HT-29 (cell line): ENCODE measurements at regions not wholly inside any gene's neighbourhood (a gene's known extent, or its start where the extent isn't known, plus 50 kb on each side); places are given as distances from the start of the nearest gene placed in this dataset.

Experiments used
- DNase-seq: peaks from one replicate; pipeline ENCODE4 v3.0.0-alpha.2; 2015; ENCODE audit warnings: low spot score

DNA sequence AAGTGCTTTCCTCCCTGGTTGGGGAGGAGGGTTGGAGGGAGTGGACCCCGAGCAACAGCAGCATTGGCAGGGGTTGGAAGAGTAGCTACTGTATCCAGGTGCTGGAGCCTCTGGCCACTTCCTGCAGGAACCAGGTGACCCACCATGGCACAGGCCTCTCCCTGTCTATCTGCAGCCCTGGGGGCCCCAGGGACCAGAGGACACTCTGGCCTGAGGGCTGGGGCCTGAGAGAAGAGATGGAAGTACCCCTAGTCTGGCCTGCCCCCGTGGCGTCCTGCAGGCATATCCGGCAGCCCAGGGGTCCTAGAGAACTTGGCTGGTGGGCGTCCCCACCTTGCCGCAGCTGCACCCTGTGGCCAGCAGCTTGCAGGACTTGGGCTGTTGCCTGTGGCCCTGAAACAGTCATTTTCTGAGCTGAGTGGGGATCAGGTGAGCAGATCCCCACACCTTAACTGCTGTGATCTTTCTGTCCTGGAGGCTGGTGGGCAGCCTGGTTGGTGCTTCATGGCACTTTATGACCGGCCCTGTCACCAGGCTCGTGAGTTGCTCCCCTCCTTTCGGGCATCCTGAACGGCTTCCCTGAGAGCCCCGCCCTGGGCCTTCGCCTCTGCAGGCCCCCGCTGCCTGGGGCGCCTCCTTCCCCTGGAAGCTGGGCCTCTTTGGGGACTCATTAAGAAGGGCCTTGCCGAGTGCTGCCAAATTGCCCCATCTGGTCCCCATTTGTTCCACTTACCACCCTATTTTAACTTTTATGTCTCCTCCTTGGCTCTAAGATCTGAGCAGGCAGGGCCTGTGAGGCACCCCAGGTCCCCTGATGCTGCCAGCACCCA lies 298.6 kb downstream of the SEC14L1 start:
- no peak for DNase-seq

DNA sequence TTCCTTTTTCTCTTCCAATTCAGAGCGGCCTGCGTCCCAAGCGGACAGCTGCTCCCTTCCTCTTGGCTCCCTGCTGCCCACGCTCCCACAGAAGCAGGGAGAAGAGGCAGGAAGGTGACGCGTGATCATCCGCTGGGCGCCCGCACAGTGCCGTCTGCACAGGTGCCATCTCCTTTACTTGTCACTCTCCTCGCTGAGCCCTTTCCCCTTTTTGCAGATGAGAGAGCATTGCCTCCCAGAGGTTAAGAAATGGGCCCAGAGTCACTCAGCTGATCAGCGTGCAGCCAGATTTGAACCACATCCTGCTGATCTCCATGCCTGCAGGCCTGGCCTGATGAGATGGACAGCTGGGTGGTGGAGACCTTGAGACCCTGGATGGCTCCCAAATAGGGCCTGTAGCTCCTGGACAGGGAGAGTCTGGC lies 299.8 kb downstream of the SEC14L1 start:
- DNase-seq, result no peak

DNA sequence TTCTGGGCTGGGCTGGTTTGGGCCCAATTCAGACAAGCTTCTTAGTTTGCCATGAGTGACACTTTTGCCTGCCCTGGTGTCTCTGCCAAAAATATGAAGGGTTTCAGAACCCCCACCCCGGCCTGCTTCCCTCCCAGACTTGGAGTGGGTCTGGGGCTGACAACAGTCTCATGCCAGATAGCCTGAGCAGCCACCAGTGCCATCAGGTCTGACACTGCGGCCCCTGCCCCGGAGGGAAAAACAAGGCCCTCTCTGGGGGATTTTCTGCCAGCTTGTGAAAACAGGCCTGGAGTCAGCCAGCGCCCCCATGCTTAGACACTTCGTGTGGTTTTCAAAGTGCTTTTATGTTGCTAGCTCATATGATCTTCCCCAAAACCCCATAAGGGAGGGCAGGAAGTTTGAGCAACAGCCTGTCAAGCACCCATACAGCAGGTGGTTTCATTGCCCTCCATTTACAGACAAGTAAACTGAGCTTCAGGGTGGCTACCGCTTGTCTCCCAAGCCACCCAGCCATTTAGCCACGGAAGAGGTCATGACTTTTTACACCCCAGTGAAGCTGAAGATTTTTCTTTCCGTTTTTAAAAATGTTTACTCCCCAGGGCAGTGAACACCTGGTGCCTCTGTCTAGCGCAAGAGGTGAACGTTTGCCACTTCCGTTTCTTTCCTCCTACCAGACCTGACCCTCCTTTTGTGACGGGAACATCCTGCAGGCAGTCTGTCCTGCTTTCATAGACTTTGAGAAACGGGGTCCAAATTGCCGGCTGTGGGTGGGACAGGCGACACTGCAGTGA lies 300.6 kb downstream of the SEC14L1 start:
- DNase-seq, result no peak

DNA sequence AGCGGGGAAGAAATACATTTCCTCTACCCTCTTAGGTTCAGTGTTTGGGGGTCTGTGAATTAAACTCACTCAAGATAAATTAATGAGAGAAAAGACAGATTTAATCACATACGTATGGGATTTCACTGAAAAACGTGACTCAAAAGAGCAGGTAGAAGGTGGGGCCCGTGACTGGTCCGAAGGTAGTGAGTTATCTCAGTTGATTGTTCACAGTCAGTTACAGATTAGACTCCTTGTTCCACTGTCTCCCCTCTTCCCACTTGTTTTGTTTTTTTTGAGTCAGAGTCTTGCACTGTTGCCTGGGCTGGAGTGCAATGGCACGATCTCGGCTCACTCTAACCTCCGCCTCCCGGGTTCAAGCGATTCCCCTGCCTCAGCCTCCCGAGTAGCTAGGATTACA lies 301.2 kb downstream of the SEC14L1 start:
- no peak for DNase-seq

DNA sequence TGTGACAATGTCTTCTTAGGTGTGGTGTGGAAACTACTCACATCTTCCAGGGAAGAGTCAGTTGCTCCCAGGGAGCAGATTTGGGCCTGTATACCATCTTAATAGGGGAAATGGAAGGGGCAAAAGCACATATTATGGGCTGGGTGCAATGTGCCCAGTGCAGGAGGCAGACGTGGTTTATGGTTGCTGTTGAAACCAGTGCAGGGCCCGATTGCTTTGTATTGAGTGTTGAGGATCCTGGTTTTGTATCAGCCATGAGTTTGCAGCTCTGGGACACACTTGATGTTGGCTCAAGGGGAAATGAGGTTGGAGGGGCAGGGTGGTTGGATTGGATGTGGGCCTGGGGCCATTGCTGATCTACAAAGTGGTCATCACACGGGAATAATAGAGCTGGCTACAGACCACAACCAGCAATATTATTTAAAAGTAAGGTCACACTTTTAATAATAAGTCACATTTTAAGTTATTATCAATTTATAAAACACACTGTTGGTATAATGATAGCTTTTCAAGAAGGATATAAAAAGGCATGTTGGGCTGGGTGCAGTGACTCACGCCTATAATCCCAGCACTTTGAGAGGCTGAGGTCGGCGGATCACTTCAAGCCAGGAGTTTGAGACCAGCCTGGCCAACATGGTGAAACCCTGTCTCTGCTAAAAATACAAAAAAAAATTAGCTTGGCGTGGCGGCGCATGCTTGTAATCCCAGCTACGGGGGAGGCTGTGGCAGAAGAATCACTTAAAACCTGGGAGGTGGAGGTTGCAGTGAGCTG lies 302.4 kb downstream of the SEC14L1 start:
- DNase-seq, result no peak

DNA sequence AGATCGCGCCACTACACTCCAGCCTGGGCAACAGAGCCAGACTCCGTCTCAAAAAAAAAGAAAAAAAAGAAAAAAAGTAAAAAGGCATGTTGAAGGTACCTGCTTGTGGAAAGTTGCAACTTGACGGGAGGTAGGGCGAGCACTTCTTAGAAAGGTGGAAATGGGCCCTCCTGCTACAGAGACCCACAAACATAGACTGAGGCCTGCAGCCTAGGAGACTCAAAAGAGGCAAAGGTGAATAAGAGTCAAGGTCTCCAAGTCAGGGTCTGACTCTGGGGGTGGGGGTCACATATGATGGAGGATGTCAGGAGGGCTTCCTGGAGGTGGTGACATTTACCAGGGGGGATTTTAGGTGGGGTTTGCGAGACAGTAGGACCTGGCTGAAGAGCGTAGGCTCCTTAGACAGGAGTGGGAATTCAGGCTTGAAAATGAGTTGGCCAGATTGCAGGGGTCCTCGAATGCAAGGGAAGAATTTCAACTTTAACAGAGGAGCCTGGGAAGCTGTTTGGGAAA lies 303.0 kb downstream of the SEC14L1 start:
- DNase-seq, result no peak

DNA sequence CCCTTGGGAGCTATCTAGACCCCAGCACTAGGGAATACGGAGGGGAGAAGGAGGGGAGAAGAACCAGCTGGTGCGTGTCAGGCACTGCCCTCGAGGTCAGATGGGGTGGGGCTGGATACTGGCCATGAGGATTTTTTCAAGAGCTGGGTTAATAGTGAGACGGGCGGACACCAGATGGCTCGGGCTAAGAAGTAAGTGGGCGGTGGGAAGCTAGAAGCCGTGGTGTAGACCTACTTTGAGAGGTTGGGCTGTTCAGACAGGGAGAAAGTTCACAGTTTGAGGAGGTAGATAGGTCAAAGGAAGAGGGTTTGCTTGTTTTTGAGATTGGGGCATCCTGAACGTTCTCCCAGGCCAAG lies 303.8 kb downstream of the SEC14L1 start:
- no peak for DNase-seq

DNA sequence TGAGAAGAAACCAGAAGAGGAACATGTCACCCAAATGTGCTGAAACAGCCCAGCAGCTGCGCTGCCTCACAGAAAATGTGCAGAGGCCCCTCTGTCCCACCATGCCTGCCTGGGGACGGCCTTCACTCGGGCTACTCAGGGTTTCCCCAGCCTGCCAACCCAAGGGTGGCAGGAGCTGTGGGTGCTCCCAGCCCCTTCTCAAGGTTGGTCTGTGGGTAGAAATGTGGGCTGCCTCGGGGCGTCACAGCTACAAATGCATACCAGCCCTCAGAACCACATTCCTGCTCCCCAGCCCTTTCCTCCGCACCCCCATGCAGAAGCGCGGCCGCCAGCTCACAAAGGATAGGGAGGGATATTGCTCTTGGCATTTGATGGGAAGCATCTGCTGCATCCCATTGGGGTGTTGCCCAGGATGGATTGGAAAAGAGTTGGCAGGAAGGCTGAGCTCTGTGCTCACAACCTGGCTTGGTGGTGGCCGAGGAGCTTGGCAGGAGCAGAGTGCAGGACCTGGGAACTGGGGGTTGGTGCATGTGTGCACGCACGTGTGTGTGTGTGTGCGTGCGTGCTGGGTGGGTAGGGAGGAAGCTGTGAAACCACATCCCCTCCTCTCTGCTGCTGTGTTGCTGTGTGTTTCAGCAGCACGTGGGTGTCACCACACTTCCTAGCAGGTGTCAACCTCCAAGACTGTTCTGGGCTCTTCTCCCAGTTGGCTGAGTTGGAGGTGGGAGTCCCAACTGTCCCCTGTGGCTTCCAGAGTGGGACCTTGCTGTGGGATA lies 304.4 kb downstream of the SEC14L1 start:
- peak; percentile 24 for DNase-seq

DNA sequence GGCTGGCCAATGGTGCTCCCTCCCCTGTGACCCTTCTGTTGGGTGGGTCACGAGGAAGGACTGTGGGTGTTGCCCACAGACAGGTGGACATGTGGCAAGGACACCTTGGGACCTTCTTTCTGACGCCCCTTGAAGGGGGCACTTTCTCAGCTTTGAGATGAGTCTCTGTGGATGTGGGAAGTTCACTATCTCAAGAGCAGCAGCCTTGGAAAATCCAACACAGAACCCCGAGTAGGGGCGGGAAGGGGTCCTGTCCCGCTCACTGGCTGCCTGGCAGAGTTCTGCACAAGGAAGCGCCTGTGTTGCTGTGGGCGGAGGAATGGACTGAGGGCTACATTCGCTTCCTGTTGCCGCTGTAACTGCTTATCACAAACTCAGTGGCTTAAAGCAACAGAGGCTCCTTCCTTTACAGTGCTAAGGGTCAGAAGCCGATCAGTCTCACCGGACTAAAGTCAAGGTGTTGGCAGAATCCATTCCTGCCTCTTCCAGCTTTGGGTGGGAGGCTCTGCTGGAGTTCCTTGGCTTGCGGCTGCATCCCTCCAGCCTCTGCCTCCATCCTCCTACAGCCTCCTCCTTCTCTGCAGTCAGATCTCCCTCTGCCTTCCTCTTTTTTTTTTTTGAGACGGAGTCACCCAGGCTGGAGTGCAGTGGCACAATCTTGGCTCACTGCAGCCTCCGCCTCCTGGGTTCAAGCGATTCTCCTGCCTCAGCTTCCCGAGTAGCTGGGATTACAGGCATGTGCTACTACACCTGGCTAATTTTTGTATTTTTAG lies 305.2 kb downstream of the SEC14L1 start:
- DNase-seq, result peak; percentile 56

DNA sequence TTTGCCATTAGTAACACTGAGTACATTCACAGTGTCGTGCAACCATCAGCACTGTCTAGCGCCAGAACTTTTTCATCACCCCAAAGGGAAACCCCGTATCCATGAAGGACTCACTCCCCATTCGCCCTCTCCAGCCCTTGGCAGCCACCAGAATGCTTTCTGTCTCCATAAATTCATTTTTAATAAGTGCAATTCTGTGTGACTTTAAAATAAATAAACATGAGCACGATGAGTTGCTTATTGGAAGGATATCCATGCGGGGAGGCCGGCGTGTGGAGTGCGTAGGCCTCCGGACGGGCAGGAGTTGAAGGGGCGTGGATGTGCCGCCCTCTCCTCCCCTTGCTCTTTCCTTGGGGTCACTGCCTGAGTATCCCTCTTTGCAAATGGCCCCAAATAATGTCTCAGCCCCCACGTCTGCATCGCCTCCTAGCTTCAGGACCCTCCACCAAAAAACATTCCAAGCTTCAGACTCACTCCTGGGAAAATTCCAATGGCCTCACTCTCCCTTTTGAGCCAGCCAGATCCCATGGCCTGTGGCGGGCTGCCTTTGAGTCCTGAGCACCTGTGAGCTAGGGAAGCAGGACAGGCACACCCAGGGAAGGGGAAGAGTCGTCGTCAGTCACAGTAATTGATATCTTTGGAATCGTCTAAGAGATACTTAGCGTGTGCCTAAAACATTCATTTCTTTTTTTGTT lies 306.3 kb downstream of the SEC14L1 start:
- DNase-seq, result no peak

DNA sequence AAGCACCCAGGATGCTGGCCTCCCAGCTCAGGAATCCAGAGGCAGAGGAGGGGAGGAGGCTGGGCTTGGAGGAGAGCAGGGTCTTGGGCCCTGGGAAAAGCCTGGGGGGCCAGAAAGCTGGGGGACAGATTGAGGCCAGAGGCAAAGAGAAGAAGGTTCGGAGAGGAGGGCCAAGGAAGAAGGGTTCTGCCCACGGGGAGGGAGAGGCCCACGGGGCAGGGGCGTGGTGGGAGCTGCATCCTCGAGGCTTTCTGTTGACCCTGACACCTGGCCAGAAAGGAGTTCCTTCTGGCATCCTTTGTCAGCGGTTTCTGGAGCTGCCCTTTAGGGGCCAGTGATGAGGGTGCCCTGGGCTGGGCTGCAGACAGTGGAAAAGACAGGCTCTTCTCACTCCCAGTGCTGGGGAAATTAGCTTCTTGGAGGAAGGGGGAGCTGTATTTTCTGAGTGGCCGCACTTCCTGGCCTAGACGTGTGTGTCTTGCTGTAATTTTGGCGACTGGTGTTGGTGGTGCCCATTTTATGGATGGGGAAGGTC lies 308.7 kb downstream of the SEC14L1 start:
- DNase-seq, result no peak

DNA sequence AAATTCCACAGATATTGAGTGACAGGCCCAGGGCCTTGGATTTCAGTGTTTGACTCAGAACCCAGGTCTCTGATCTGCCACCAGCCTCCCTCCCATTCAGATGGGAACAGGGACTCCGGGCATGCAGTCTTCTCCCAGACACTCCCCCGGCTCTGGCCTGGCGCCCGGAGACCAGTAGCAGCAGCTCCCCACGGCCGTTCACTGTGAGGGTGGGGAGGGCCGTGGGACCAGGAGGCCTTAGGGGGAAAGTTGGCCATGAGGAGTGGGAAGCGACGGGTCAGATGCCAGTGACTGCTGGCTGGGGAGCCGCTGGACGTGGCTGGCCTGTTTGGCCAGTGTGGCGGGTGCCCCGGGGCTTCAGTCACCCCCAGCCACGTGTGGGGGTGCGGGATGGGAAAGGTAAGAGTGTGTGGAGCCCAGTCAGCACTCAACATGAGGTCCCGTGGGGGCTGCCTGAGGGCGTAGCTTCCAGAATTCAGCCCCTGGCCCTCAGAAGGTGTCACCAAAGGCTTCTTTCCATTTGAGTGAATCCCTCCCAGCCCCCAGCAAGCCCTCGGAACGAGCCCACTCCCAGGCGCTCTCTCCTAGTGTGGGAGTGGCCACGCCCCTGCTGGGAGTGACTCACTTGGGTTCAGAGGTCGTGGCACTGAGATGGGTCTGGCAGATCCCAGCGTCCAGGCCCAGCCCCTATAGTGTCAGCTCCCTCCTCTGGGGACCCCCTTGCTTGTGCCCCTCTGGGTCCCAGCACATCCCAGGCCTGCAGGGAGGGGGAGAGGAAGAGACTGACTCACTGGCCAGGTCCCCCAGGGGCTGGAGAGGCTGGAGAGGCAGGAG lies 309.4 kb downstream of the SEC14L1 start:
- peak; percentile 63 for DNase-seq

DNA sequence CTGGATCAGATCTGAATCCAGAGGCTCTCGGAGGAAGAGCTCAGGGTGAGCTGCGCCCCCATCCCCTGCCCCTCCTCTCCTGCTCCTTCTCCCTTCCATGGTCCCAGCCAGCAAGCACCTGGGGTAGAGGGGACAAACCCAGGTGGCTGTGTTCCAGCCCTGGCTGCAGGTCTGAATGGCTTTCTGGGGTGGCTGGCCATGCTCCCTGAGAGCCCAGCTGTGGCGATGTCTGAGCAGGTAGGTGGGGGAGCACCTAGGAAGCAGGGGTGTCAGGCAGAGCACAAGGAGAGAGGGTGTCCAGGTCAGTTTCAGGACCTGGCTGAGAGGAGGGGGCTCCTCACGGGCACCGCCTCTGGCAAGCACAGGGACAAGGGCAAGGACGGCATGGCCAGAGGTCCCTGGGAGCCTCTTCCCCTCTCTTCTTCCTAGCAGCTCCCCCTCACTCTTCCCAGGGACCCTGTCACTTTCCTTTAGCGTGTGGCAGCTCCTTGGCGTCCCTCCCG lies 310.0 kb downstream of the SEC14L1 start:
- peak; percentile 40 for DNase-seq

DNA sequence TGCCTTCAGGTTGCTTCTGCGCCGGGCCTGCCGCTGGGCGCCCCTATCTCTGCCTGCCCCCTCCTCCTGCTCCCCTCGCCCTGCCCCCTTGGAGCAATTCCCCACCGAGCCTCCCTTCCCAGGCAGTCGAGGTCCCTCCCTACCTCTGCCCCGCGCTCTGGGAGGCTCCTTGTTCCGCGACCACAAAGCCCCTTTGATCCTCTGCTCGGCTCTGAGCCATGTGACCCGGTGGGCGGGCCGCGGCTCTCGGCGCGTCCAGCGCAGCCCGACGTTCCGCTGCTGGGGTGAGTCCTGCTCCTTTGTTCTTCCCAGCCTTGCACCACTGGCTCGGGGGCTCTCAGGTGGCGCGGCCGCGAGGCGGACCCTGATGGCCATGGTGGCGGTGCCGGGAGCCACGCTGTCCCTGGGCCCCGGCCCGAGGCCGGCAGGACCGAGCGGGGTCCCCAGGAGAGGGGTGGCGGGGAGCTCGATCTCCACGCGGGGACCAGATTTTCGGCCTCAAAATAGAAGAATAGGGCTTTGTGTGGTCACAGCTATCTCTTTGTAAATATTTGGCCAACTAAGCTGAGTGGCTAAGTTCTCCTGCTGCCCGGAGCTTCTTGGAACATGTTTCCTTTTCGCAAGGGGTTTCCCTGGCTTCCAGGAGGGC lies 310.6 kb downstream of the SEC14L1 start:
- DNase-seq, result peak; percentile 79

DNA sequence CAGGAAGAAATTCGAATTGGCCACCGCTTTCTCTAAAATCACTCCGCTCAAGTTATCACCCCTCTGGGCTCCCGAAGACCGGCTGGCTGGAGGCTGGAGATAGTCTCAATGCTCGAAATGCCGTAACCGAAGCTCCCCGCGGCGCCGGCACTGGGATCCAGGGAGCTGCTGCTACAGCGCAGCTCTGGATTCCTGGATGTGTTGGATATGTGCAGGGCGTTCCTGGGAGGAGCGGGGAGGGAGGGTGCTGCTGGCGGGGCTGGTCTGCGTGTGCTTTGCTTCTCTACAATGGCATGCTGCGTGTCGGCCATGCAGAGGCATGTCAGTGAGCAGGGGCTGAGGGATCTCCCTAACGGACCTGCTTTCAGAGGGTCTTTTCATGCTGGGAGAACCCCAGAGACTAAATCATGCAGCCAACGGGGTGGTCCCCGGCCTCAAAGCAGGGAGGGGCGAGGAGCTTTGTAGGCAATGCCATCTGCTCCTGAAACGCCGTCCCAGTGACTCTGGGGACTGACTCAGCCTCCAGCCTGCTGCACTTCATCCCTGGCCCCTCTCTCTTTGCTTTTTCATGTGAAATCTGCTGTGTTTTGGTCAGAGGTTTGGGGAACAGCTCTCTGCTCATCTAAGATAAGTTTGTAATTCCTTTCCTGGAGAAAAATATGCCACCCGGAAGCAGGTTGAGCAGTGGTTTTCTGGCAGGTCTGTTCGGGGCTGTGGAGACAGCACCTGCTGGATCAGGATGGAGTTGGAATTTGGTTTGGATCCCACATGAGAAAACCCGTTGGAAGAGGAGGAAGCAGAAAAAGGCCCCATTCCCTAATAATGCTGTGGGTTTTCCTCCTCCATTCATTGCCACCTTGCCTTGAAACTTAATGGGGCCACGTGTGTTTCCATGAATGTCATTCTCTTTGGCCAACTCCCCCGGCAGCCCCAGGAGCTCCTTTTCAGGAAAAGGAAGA lies 311.4 kb downstream of the SEC14L1 start:
- peak; percentile 77 for DNase-seq

DNA sequence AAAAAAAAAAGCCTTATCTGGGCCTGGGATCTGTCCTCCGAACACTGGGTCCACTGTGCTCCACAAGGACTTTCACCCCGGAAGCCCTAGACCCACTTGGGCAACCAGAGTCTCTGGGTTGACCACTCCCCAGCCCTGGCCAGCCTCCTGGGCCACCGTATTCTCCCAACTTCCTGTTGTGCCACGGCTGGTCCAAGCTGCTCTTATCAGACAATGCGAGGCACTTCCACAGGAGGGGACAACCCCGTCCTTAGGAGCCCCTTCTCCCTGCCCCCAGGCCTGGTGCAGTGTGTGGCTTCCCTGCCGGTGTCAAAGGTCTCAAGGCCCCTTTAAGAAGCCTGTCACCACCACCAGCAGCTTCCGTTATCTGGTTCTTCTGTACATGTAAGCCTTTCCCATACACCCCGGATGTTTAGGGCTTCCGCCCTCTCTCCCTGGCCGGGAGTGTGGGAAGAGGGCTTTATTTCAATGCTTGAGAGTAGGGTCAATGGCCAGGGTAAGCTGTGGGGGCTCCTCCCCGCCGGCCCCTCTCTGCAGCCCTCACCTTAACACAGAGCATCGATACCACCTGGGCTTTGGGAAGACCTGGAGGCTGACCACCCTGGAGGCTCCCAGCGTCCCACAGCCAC lies 313.0 kb downstream of the SEC14L1 start:
- DNase-seq, result peak; percentile 37
